Stimulated activated CD4-positive, alpha-beta T cell treated with anti-CD3 and anti-CD28 coated beads, Interleukin-1b, Interleukin-23, amount 100 ng/mL, for 24 hours (primary cell): ENCODE measurements at regions not wholly inside any gene's neighbourhood (a gene's known extent, or its start where the extent isn't known, plus 50 kb on each side); places are given as distances from the start of the nearest gene placed in this dataset.
"Not testable (repeated sequence)": the region's sequence is repeated elsewhere in the genome, so short reads cannot be mapped to it uniquely, and the experiment has no call there.

Experiments used
- DNase-seq, 4 experiments: peaks; one replicate each; pipeline ENCODE4 v3.0.0-alpha.2; 2020; ENCODE audit warnings: low read depth in 4 of 4, low spot score in 1 of 4

DNA sequence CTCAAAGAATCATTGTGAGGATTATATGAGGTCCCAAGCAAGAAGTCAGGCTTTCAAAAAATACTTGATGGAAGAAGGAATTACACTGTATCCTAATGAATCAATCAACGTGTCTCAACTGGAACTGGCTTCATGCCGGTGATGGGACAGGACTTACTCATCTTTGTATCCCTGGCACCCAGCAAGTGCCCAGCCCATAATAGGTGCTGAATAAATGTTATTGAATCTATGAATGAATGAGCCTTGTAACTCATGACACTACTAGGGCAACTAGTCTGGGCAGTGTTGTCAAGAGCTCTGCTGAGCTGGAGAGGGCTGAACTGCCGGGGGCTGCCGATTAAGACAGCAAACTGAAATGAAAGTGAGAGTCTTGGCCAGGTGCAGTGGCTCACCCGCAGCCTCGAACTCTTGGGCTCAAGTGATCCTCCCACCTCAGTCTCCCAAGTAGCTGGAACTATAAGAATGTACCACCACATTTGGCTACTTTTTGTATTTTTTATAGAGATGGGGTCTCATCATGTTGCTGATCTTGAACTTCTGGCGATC lies 87.2 kb upstream of the KIF5B start:
- no peak for DNase-seq

DNA sequence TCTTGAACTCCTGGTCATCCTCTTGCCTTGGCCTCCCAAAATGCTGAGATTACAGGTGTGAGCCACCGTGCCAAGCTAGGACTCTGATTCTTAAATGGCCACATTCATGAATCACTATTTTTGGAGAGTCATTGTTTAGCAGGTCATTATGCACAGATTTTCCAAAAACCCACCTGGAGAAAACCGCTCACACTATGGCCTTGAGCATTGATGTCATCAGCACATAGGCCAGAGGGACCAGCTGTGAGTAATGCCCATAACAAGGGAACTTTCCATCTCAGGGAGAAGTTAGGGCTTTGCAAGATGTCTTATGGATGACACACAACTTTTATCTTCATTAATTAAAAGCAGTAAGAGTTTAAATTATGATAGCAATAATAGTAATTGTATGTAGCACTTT lies 86.4 kb upstream of the KIF5B start:
- DNase-seq = no peak

DNA sequence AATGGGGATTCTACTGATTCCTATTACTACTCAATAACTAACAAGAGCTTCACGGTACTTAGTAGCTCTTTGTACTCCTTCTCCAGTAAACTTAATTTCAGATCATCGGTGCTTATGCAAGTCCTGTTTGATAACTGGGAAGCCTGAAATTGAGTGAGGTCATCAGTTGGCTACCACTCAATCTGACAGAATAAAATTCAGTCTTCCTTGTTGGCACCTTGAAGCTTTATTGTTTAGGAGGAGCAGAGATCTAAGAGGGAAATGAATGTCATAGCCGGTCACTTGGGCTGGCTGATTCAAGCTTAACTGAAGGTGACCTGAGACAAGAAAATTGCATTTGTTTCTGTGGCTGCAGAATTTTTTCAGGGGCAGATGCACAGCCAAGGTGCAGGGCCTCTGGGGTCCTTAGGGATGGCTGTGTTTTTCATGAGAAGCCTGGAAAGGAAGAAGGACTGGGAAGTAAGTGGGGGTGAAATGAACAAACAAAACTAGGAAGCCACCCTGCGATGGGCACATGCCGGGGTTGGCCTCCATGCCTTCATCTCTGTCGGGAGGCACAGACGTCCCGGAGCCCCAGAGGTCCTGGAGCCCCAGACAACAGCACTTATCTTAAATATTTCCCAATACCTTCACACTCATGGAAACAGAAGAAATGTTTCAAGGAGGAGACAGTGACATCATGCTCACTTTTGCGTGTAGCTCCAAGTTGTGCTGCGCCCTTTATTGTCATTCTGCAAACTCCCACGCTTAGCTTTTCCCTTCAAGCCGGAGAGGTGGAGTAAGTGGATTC lies 85.0 kb upstream of the KIF5B start:
- no peak for DNase-seq

DNA sequence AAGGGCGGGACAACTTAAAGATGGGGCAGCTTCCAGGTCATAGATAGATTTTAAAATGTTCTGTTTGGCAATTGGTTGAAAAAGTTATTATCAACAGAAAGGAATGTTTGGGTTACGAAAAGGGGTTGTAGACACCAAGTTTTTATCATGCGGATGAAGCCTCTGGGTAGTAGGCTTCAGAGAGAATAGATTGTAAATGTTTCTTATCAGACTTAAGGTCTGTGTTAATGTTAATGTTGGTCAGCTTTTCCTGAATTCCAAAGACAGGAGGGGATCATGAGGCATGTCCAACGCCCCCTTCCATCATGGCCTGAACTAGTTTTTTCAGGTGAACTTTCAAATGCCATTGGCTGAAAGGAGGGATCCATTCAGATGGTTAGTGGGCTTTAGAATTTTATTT lies 84.2 kb upstream of the KIF5B start:
- DNase-seq = no peak

DNA sequence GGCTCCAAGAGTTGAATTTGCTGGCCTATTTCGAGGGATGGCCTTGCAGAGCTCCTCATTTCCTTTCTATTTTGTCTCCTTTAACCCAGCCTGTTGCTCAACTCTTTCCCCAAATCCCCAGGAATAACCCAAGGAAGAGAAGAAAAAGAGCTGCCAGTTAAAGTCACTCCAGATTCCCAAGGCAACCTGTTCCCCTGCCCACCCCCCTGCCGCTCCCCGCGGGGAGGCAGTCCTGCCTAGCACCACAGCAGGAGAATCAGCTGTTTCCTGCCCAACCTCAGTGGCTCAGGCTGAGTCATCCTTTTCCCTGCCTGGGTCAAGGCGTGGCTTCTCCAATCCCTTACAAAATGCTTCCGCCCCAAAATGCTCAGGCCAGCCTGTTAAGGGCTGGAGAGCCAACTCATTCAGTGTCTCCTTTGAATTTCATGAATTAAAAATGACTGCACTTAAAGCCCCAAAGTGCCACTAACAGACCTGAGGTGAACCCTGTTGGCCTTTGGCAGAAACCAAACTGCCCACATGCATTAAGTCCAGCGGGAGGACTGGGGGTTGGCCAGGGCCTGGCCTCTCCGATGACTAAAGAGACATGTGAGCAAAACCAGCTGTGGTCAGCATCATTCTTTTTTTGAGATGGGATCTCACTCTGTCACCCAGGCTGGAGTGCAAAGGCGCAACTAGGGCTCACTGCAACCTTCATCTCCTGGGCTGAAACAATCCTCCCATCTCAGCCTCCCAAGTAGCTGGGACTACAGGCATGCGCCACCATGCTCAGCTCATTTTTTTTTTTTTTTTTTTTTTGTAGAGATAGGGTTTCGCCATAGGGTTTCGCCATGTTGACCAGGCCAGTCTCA lies 83.2 kb upstream of the KIF5B start:
- DNase-seq = no peak

DNA sequence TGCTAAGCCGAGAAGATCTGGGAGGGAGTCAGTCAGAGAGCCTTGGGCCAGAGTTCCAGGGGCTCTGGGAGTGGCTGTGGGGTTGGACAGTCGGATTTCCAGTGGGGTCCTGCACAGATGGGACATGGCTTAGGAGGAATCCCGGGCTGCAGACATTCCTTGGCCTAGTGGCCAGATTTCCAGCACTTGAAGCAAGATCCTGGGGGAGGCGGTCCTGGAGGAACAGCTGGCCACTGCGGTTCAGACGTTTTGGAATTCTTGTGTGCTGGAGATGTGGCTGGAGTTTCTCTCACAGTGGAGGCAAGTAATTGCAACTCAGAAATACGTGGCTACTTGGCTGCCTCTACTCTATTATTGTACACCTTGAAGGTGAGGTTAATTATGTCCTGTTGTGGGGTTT lies 80.7 kb upstream of the KIF5B start:
- DNase-seq = not testable (repeated sequence)

DNA sequence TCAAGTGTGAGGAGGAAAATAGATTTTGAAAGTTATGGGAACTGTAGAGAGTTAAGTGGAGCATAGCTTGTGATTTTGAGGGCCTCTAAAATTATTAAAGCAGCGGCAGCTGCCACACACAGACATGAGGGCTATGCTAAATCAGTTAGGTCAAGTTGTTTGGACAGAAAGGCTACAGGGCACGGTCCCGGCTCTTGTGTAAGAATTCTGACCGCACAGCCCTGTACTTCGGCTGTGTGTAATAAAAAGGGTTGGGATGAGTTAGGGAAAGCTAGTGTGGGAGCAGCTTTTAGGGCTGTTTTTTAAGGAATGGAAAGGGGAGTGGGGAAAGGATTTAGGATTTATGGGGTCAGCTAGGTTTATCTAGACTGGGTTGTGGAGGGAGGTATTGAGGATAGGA lies 79.6 kb upstream of the KIF5B start:
- DNase-seq = not testable (repeated sequence)

DNA sequence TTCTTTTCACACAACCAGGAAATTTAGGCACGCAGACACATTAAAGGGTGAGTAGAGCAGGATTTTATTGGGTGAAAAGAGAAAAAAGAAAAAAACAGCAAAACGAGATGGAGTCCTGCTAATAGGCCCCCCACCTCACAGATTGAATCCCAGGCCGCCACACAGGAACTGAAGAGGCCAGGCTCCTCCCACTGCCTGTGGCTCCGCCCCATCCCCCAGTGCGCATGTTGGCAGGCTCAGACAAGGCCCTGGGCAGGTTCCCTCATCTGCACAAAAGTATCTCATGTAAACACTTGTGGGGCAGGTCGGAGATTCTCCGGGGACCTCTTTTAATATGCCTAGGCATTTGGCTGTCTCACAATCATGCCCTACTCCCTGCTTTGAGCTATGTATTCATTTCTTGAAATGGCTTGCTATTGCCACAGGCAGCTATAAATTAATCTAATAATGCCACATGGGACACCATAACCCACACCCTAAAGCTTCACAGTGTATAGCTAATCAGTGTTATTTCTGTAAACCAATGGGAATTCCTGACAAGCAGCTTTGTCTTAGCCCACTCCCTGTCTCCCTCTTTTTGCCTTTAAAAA lies 76.2 kb upstream of the KIF5B start:
- no peak for DNase-seq

DNA sequence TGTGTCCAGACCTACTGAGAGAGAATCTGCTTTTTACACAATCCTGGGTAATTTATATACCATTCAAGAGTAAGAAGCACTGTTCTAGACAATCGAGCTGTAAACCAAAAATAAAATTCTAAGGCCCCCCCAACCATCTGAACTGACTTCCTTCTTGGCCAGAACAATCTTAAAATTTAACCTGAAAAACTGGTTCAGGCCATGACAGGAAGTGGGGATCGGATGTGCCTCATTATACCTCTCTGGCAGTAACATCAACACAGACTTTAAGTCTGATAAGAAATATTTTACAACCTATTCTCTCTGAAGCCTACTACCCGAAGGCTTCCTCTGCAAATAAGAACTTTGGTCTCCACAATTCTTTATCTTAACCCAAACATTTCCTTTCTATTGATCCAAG lies 75.2 kb upstream of the KIF5B start:
- no peak for DNase-seq

DNA sequence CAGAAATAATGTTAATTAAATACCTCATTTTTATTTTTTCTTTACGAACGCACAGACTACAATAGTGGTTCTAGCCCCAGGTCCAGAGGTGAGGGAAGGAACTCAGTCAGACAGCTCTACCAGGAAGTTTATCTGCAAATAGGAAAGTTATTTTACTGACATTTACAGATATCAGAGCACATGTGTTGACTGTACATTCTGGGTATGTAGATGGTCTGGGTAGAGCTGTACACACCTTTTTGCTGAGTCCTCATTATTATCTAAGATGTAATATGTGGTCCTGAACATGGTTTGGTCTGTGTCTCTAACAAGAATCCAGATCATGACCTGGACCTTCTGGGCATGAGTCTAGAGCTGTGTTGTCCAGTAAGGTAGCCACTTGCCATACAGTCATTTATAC lies 74.6 kb upstream of the KIF5B start:
- no peak for DNase-seq

DNA sequence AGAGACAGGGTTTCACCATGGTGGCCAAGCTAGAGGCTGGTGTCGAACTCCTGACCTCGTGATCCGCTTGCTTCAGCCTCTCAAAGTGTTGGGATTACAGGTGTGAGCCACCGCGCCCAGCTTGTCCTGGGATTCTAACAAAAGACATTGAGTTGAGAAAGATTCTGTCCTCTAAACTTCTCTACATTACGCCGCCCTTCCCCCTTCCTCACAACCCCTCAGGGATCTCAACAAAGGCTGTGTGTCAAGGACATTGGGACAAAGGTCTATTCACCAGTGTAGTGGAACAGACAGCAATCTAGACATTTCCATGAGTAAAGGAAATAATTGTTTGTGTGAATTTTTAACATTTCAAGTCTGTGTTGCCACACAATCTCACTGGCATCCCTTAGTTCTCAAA lies 68.8 kb upstream of the KIF5B start:
- DNase-seq = no peak

DNA sequence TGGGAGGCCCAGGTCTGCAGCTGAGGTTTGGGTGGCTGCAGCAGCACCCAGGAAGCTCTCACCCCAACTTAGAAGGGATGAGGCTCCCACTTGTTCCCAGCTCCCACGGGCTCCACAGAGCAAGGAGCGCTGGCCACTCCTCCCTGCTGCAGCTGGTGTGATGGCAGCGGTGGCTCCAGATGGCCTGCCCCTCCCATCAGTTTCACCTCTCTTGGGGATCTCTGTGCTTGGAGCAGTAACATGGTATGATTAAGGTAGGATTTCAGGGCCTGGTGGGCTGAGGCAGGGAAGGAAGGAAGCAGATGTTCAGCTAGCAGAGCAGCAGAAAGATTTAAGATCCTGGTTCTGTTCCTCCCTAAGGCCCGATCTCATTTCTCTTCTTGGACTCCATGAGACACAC lies 66.8 kb upstream of the KIF5B start:
- DNase-seq = no peak

DNA sequence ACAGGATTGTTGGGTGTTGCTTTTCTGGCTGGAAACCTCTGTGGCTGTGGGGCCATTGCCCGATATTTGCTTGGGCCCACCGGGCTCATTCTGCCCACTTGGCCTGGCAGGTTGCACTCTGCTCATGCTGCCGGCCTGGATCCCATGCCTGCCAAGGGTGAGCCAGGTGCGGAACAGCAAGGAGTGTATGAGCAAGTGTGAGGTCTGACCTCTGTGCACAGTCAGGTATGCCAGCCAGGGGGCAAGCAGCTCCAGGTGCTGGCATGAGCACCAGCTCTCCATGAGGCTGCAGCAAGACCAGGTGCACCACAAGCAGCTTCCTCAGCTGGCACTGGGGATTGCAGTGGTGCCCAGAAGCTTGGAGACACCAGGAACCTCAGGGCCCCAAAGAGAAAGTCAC lies 65.4 kb upstream of the KIF5B start:
- no peak for DNase-seq

DNA sequence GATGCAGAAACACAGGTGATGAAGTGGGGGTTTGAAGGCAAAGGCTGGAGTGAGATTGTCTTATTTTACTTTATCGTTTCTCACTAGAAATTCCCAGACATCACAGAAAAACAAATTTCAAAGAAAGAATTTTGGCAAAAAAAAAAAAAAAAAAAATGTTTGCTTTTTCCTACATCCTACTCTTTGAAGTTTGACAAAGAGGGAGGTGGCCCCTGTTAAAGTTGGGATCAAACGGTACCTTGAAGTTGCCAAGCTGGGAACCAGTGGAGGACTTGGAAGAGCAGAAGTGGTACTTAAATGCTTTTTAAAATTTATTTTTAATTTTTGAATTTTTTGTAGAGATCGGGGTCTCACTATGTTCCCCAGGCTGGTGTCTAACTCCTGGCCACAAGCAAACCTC lies 63.9 kb upstream of the KIF5B start:
- DNase-seq = no peak

DNA sequence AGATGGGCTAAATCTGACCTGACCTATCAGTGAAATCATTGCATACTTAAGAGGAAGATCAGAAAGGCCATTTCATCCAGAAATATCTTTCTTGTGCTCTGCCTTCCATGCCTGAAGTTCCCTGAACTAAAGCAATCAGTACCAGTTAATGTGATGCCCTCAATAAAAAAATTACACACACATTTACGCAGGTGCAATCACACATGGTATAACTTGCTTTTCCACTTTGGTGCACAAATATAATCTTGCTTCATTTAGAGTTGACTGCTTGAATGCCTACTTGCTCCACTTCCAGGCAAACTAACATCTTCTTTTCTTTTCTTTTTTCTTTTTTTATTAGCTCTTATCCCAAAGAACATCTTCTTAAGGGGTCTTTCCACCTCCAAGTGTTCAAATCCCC lies 58.3 kb upstream of the KIF5B start:
- DNase-seq = no peak

DNA sequence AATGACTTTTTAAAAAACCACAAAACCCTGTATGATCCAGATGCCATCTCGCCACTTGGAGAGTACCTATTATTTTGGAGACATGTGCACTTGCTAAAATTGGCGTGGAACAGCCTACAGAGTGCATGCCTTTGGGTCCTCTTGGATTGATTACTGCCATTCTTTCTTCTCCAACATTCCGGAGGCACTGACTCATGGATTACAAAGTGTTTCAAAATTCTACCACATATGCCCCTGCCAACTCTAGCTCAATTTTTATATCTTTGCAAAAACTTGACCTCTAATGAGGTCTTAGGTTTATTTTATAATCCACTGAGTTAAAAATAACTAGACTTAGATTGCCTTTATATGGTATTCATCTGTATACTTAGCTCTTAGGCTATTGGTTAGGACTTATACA lies 55.8 kb upstream of the KIF5B start:
- no peak for DNase-seq

DNA sequence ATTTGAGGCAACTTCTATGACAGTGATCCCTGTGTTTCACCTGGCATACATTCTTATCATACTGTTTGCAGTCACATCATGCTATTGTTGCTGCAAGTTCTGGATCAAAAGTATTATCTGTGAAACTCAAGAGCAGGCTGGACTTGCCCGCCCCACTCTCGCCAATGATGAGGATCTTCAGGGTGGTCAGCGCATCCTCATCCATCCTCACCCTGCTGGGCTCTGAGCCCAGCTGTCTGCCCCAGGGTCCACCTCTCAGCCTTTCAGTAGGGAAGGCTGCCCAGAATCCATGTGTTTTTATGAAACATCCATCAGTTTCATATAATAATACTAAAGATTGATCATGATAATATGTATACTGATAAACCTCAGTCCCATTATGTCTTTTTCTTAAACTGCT lies 55.4 kb upstream of the KIF5B start:
- DNase-seq = no peak

DNA sequence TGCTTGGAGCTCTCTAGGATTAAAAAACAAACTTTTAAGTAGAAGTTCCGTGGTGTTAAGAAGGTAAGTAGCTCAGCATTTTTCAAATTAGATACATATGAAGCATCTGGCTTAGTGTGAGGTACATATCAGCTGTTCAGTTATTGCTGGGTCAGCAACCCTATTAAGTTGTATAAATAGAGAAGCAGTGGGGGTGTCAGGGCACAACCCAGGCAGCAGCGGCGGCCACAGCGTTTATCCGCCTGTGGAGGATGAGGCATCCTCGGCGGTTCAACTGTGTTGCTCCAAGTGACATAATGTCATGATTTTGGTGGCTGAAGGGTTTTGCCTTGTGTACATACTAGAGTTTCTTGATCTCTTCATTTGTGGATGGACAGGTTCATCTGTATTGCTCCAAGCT lies 54.6 kb upstream of the KIF5B start:
- DNase-seq = no peak

DNA sequence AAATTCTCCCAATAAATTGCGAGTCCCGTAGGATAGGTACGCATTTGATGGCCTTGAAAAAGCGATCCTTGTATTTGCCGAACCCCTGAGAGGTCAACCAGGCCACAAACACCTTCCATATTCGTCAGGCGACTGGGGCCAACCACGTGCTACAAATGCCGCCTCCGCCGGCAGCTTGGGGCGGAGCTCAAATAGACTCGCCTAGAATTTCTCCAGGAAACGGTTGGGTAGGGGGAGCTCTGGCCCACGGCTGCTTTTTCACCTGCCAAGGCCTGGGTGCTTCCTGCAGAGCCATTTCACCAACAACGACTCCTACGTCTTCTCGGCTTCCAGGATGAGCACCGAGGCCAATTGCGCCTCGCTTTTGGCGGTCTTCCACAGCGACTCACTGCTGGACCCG lies 53.4 kb upstream of the KIF5B start:
- DNase-seq = no peak
